ENCODE measurements at regions not wholly inside any gene's neighbourhood (a gene's known extent, or its start where the extent isn't known, plus 50 kb on each side); places are given as distances from the start of the nearest gene placed in this dataset.

- no peak for DNase-seq
Observed at GRCh38 chr7:124989911-124990310, 60.3 kb upstream of the POT1 start.
